ENCODE measurements at regions not wholly inside any gene's neighbourhood (a gene's known extent, or its start where the extent isn't known, plus 50 kb on each side); places are given as distances from the start of the nearest gene placed in this dataset.
"Not testable (repeated sequence)": the region's sequence is repeated elsewhere in the genome, so short reads cannot be mapped to it uniquely, and the experiment has no call there.

DNA sequence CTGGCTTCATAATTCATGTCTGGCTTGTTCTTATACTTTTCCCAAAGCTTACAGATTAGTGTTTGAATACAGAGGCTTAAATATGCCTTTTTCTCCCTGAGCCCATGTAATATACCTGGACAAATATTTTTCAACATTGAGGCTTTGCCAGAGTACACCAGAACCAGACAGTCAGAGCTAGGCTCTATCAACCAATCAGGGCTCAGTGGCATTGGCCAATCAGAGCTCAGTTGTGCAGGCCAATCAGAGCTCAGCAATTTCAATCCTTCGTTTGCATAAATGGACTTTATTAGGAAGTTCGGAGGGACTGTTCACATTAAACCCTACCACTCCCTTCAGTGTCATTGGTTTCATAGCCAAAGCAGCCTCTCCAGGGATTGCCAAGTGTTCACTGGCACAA lies 51.2 kb upstream of the TMSB15B start:
- DNase-seq: no peak
- POLR2A ChIA-PET: no interaction called here
- Mint-ChIP-seq H3K27ac (no peak overlapping the region), H3K4me3 (no peak overlapping the region), H3K36me3 (ENCODE audit: low read depth) (peaks cover 7% of the 10 kb centered on the region), H3K27me3 (no peaks in the 10 kb centered on the region), H3K9me3 (no peaks in the 10 kb centered on the region), H3K4me1 (no peaks in the 10 kb centered on the region)
- CTCF ChIA-PET: interaction anchor here (0.6 kb wide), 1 partner anchor 114 kb away, joined by 3 read pairs; no protein-coding TSS in a partner anchor

DNA sequence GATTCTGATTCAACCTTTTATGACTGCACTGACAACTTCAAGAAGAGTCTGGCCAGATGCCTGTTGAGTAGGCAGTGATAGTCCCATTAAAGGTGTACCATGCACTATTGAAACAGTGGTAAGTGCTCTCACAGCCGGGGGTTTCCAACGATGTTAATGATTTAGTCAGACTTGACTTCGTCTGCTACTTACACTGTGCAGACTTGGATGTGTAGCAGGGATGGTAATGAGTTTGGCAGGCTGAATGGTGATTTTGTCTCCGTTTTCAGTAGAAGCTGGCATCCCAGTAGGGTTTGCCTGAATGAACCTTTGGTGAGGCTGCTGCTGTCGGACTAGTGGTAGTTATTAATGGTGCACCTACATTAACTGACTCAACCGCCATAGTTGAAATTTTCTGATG lies 52.0 kb upstream of the TMSB15B start:
- no peak overlapping the region for H3K4me3 Mint-ChIP-seq
- POLR2A ChIA-PET: no interaction called here

DNA sequence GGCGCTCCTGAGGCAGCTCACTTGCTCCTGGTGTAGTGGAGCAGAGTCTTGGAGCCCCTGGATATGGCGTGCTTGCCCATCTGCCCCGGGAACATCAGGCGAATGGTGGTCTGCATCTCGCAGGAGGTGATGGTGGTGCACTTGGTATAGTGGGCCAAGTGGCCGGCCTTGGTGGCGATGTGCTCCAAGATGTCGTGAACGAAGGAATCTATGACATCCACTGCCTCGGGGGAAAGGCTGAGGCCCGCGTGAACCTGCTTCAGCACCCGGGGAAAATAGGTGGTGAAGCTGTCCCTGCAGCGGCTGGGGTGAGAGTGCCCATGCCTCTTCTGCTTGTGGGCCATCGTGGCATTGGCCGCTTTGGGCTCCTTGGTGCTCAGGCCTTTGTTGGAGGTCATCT lies 58.1 kb upstream of the TMSB15B start:
- ChIA-PET CTCF (no interaction called here), POLR2A (no interaction called here)
- H3K27me3 Mint-ChIP-seq: no peaks in the 10 kb centered on the region
- no peaks in the 10 kb centered on the region for H3K36me3 Mint-ChIP-seq (ENCODE audit: low read depth)
- H3K4me1 Mint-ChIP-seq: no peaks in the 10 kb centered on the region
- no peak for DNase-seq
- no peak overlapping the region for H3K4me3 Mint-ChIP-seq
- H3K9me3 Mint-ChIP-seq: peaks cover 6% of the 10 kb centered on the region
- H3K27ac Mint-ChIP-seq: no peak overlapping the region

More for the DNA sequence above, 52.0 kb upstream of the TMSB15B start:
- no peak for DNase-seq
- Mint-ChIP-seq H3K27ac (no peak overlapping the region), H3K36me3 (ENCODE audit: low read depth) (peaks cover 7% of the 10 kb centered on the region), H3K4me1 (no peaks in the 10 kb centered on the region), H3K27me3 (no peaks in the 10 kb centered on the region), H3K9me3 (no peaks in the 10 kb centered on the region)
- CTCF ChIA-PET: no interaction called here

DNA sequence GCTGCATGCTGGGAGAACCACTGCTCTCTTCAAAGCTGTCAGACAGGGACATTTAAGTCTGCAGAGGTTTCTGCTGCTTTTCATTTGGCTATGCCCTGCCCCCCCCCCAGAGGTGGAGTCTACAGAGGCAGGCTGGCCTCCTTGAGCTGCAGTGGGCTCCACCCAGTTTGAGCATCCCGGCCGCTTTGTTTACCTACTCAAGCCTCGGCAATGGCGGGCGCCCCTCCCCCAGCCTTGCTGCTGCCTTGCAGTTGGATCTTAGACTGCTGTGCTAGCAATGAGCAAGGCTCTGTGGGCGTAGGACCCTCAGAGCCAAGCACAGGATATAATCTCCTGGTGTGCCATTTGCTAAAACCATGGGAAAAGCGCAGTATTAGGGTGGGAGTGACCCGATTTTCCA lies 59.8 kb upstream of the TMSB15B start:
- H3K27ac Mint-ChIP-seq; H3K27me3 Mint-ChIP-seq; H3K36me3 Mint-ChIP-seq (ENCODE audit: low read depth); H3K9me3 Mint-ChIP-seq; POLR2A ChIA-PET; H3K4me1 Mint-ChIP-seq; CTCF ChIA-PET; DNase-seq; H3K4me3 Mint-ChIP-seq: not testable (repeated sequence)

- ChIA-PET POLR2A (no interaction called here), CTCF (no interaction called here)
- H3K27me3 Mint-ChIP-seq: no peaks in the 10 kb centered on the region
- H3K36me3 Mint-ChIP-seq (ENCODE audit: low read depth): no peaks in the 10 kb centered on the region
- H3K4me3 Mint-ChIP-seq: no peak overlapping the region
- no peak for DNase-seq
- no peaks in the 10 kb centered on the region for H3K4me1 Mint-ChIP-seq
- H3K27ac Mint-ChIP-seq: no peak overlapping the region
- H3K9me3 Mint-ChIP-seq: no peaks in the 10 kb centered on the region
These were observed 57.2 kb upstream of the RAB9B start for GRCh38 chrX:103889216-103889615.

DNA sequence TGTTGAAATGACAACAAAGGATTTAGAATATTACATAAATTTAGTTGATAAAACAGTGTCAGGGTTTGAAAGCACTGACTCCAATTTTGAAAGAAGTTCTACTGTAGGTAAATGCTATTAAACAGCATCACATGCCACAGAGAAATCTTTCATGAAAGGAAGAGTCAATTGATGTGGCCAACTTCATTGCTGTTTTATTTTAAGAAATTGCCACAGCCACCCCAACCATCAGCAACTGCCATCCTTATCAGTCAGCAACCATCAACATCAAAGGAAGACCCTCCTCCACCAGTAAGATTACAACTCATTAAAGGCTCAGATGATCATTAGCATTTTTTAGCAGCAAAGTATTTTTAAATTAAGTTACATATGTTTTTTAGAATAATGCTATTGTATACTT lies 54.6 kb upstream of the RAB9B start:
- no peaks in the 10 kb centered on the region for H3K36me3 Mint-ChIP-seq (ENCODE audit: low read depth)
- no peaks in the 10 kb centered on the region for H3K27me3 Mint-ChIP-seq
- H3K27ac Mint-ChIP-seq: no peak overlapping the region
- no peak for DNase-seq
- no peak overlapping the region for H3K4me3 Mint-ChIP-seq
- no peaks in the 10 kb centered on the region for H3K9me3 Mint-ChIP-seq
- CTCF ChIA-PET: no interaction called here
- POLR2A ChIA-PET: no interaction called here
- no peaks in the 10 kb centered on the region for H3K4me1 Mint-ChIP-seq

DNA sequence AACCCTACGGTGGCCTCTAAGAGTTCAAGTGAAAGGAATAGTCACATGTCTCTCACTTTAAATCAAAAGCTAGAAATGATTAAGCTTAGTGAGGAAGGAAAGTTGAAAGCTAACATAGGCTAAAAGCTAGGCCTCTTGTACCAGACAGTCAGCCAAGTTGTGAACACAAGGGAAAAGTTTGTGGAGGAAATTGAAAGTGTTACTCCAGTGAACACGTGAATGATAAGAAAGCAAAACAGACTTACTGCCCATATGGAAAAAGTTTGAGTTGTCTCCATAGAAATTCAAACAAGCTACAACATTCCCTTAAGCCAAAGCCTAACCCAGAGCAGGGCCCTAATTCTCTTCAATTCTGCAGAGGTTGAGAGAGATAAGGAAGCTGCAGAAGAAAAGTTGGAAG lies 51.5 kb upstream of the RAB9B start:
- ChIA-PET POLR2A (no interaction called here), CTCF (no interaction called here)
- Mint-ChIP-seq H3K4me1 (no peaks in the 10 kb centered on the region), H3K27me3 (no peaks in the 10 kb centered on the region), H3K27ac (no peak overlapping the region), H3K36me3 (ENCODE audit: low read depth) (no peaks in the 10 kb centered on the region), H3K9me3 (no peaks in the 10 kb centered on the region), H3K4me3 (no peak overlapping the region)
- no peak for DNase-seq

- no peak overlapping the region for H3K4me3 Mint-ChIP-seq
- H3K27ac Mint-ChIP-seq: no peak overlapping the region
- H3K9me3 Mint-ChIP-seq: no peaks in the 10 kb centered on the region
- H3K4me1 Mint-ChIP-seq: no peaks in the 10 kb centered on the region
- CTCF ChIA-PET: no interaction called here
- DNase-seq: no peak
- POLR2A ChIA-PET: no interaction called here
- no peaks in the 10 kb centered on the region for H3K36me3 Mint-ChIP-seq (ENCODE audit: low read depth)
- no peaks in the 10 kb centered on the region for H3K27me3 Mint-ChIP-seq
These were observed 50.9 kb upstream of the RAB9B start for GRCh38 chrX:103882999-103883398.
